Activated naive CD8-positive, alpha-beta T cell treated with anti-CD3 and anti-CD28 coated beads, Interleukin-2, amount 50 U/mL, for 24 hours (primary cell): ENCODE measurements at regions not wholly inside any gene's neighbourhood (a gene's known extent, or its start where the extent isn't known, plus 50 kb on each side); places are given as distances from the start of the nearest gene placed in this dataset.
"Not testable (repeated sequence)": the region's sequence is repeated elsewhere in the genome, so short reads cannot be mapped to it uniquely, and the experiment has no call there.

Experiments used
- ATAC-seq: fragments of 150-1000 bp; cut with Tn5 transposase; one replicate; pipeline ENCODE4 v1.10.0; 2021
- DNase-seq: peaks from one replicate; pipeline ENCODE4 v3.0.0; 2021
- H3K27ac Mint-ChIP-seq: one replicate; pipeline ENCODE4 v1.8.0; 2021; ENCODE audit warnings: mild to moderate bottlenecking, mixed read lengths
- H3K27me3 Mint-ChIP-seq: one replicate; pipeline ENCODE4 v1.8.0; 2021; ENCODE audit warnings: mixed read lengths
- H3K36me3 Mint-ChIP-seq: one replicate; pipeline ENCODE4 v1.8.0; 2021; ENCODE audit warnings: low read depth, mixed read lengths
- H3K4me1 Mint-ChIP-seq: one replicate; pipeline ENCODE4 v1.8.0; 2021; ENCODE audit warnings: mixed read lengths
- H3K4me3 Mint-ChIP-seq: one replicate; pipeline ENCODE4 v1.8.0; 2021; ENCODE audit warnings: mild to moderate bottlenecking, moderate library complexity, mixed read lengths
- H3K9me3 Mint-ChIP-seq: one replicate; pipeline ENCODE4 v1.8.0; 2021; ENCODE audit warnings: mixed read lengths

- Mint-ChIP-seq H3K27ac (no peak overlapping the region), H3K4me1 (no peaks in the 10 kb centered on the region), H3K27me3 (no peaks in the 10 kb centered on the region), H3K36me3 (no peaks in the 10 kb centered on the region), H3K4me3 (no peak overlapping the region), H3K9me3 (peaks cover 8% of the 10 kb centered on the region)
- ATAC-seq (no peak), DNase-seq (no peak)
These were observed 226.3 kb upstream of the RGS17 start for GRCh38 chr6:153357391-153357790.

- no peaks in the 10 kb centered on the region for H3K27me3 Mint-ChIP-seq
- no peak overlapping the region for H3K4me3 Mint-ChIP-seq
- no peak for DNase-seq
- no peaks in the 10 kb centered on the region for H3K36me3 Mint-ChIP-seq
- no peak overlapping the region for H3K27ac Mint-ChIP-seq
- no peak for ATAC-seq
- no peaks in the 10 kb centered on the region for H3K9me3 Mint-ChIP-seq
- no peaks in the 10 kb centered on the region for H3K4me1 Mint-ChIP-seq
These were observed 209.5 kb upstream of the RGS17 start for GRCh38 chr6:153340568-153340967.

GRCh38 chr6:153334121-153334520, 203.0 kb upstream of the RGS17 start:
- Mint-ChIP-seq H3K9me3 (peaks cover 3% of the 10 kb centered on the region), H3K4me1 (no peaks in the 10 kb centered on the region), H3K36me3 (no peaks in the 10 kb centered on the region), H3K27ac (no peak overlapping the region), H3K4me3 (no peak overlapping the region), H3K27me3 (no peaks in the 10 kb centered on the region)
- DNase-seq = no peak
- no peak for ATAC-seq

GRCh38 chr6:153331221-153331620, 200.1 kb upstream of the RGS17 start:
- not testable (repeated sequence) for H3K27me3 Mint-ChIP-seq, H3K27ac Mint-ChIP-seq, H3K9me3 Mint-ChIP-seq, ATAC-seq, DNase-seq, H3K4me1 Mint-ChIP-seq, H3K4me3 Mint-ChIP-seq, H3K36me3 Mint-ChIP-seq

GRCh38 chr6:153328194-153328593, 197.1 kb upstream of the RGS17 start:
- H3K36me3 Mint-ChIP-seq = no peaks in the 10 kb centered on the region
- ATAC-seq (no peak), DNase-seq (no peak)
- H3K27me3 Mint-ChIP-seq = no peaks in the 10 kb centered on the region
- no peak overlapping the region for H3K4me3 Mint-ChIP-seq
- H3K4me1 Mint-ChIP-seq = no peaks in the 10 kb centered on the region
- peaks cover 3% of the 10 kb centered on the region for H3K9me3 Mint-ChIP-seq
- H3K27ac Mint-ChIP-seq = no peak overlapping the region

- H3K27me3 Mint-ChIP-seq = no peaks in the 10 kb centered on the region
- ATAC-seq = no peak
- no peak overlapping the region for H3K4me3 Mint-ChIP-seq
- no peaks in the 10 kb centered on the region for H3K4me1 Mint-ChIP-seq
- no peak overlapping the region for H3K27ac Mint-ChIP-seq
- H3K36me3 Mint-ChIP-seq = no peaks in the 10 kb centered on the region
- DNase-seq = no peak
- peaks cover 2% of the 10 kb centered on the region for H3K9me3 Mint-ChIP-seq
These were observed 194.6 kb upstream of the RGS17 start for GRCh38 chr6:153325661-153326060.

- no peaks in the 10 kb centered on the region for H3K36me3 Mint-ChIP-seq
- no peak for ATAC-seq
- peak; percentile 4 for DNase-seq
- no peak overlapping the region for H3K4me3 Mint-ChIP-seq
- no peaks in the 10 kb centered on the region for H3K4me1 Mint-ChIP-seq
- H3K9me3 Mint-ChIP-seq = no peaks in the 10 kb centered on the region
- no peak overlapping the region for H3K27ac Mint-ChIP-seq
- H3K27me3 Mint-ChIP-seq = peaks cover 2% of the 10 kb centered on the region
These were observed 181.6 kb upstream of the RGS17 start for GRCh38 chr6:153312634-153313033.

- Mint-ChIP-seq H3K4me1 (no peaks in the 10 kb centered on the region), H3K9me3 (no peaks in the 10 kb centered on the region), H3K27ac (no peak overlapping the region), H3K4me3 (no peak overlapping the region), H3K36me3 (no peaks in the 10 kb centered on the region), H3K27me3 (peaks cover 2% of the 10 kb centered on the region)
- DNase-seq (no peak), ATAC-seq (no peak)
These were observed 178.6 kb upstream of the RGS17 start for GRCh38 chr6:153309651-153310050.

GRCh38 chr6:153302133-153302532, 171.1 kb upstream of the RGS17 start:
- H3K27me3 Mint-ChIP-seq = no peaks in the 10 kb centered on the region
- H3K9me3 Mint-ChIP-seq = no peaks in the 10 kb centered on the region
- ATAC-seq (no peak), DNase-seq (no peak)
- H3K4me1 Mint-ChIP-seq = no peaks in the 10 kb centered on the region
- no peak overlapping the region for H3K27ac Mint-ChIP-seq
- H3K36me3 Mint-ChIP-seq = no peaks in the 10 kb centered on the region
- H3K4me3 Mint-ChIP-seq = no peak overlapping the region

- Mint-ChIP-seq H3K27me3 (no peaks in the 10 kb centered on the region), H3K9me3 (no peaks in the 10 kb centered on the region), H3K4me3 (no peak overlapping the region), H3K36me3 (no peaks in the 10 kb centered on the region), H3K4me1 (no peaks in the 10 kb centered on the region), H3K27ac (no peak overlapping the region)
- ATAC-seq (no peak), DNase-seq (no peak)
These were observed 170.5 kb upstream of the RGS17 start for GRCh38 chr6:153301602-153302001.

- ATAC-seq, H3K4me3 Mint-ChIP-seq, H3K36me3 Mint-ChIP-seq, H3K27ac Mint-ChIP-seq, DNase-seq, H3K27me3 Mint-ChIP-seq, H3K4me1 Mint-ChIP-seq, H3K9me3 Mint-ChIP-seq: not testable (repeated sequence)
These were observed 151.4 kb upstream of the RGS17 start for GRCh38 chr6:153282456-153282855.

- H3K9me3 Mint-ChIP-seq = peaks cover 3% of the 10 kb centered on the region
- no peak overlapping the region for H3K4me3 Mint-ChIP-seq
- H3K27ac Mint-ChIP-seq = no peak overlapping the region
- H3K36me3 Mint-ChIP-seq = no peaks in the 10 kb centered on the region
- H3K4me1 Mint-ChIP-seq = no peaks in the 10 kb centered on the region
- ATAC-seq (no peak), DNase-seq (no peak)
- no peaks in the 10 kb centered on the region for H3K27me3 Mint-ChIP-seq
These were observed 144.9 kb upstream of the RGS17 start for GRCh38 chr6:153275997-153276396.

- DNase-seq = no peak
- Mint-ChIP-seq H3K9me3 (peaks cover 10% of the 10 kb centered on the region), H3K27me3 (no peaks in the 10 kb centered on the region), H3K4me3 (no peak overlapping the region), H3K4me1 (no peaks in the 10 kb centered on the region), H3K36me3 (no peaks in the 10 kb centered on the region), H3K27ac (no peak overlapping the region)
- ATAC-seq = no peak
These were observed 141.3 kb upstream of the RGS17 start for GRCh38 chr6:153272201-153272980.

- Mint-ChIP-seq H3K27ac (no peak overlapping the region), H3K27me3 (no peaks in the 10 kb centered on the region), H3K4me3 (no peak overlapping the region), H3K4me1 (no peaks in the 10 kb centered on the region), H3K9me3 (no peaks in the 10 kb centered on the region), H3K36me3 (no peaks in the 10 kb centered on the region)
- ATAC-seq (no peak), DNase-seq (no peak)
These were observed 132.4 kb upstream of the RGS17 start for GRCh38 chr6:153263489-153263888.

- no peaks in the 10 kb centered on the region for H3K36me3 Mint-ChIP-seq
- H3K9me3 Mint-ChIP-seq = no peaks in the 10 kb centered on the region
- H3K4me3 Mint-ChIP-seq = no peak overlapping the region
- no peak for ATAC-seq
- no peaks in the 10 kb centered on the region for H3K27me3 Mint-ChIP-seq
- no peak overlapping the region for H3K27ac Mint-ChIP-seq
- DNase-seq = no peak
- H3K4me1 Mint-ChIP-seq = no peaks in the 10 kb centered on the region
These were observed 120.2 kb upstream of the RGS17 start for GRCh38 chr6:153251326-153251725.

GRCh38 chr6:153237670-153238069, 106.6 kb upstream of the RGS17 start:
- peaks cover 4% of the 10 kb centered on the region for H3K9me3 Mint-ChIP-seq
- no peak for ATAC-seq
- no peak for DNase-seq
- H3K4me3 Mint-ChIP-seq = no peak overlapping the region
- H3K27ac Mint-ChIP-seq = no peak overlapping the region
- H3K27me3 Mint-ChIP-seq = no peaks in the 10 kb centered on the region
- no peaks in the 10 kb centered on the region for H3K36me3 Mint-ChIP-seq
- no peaks in the 10 kb centered on the region for H3K4me1 Mint-ChIP-seq
